Transverse colon (tissue), 3 donors: ENCODE measurements at regions not wholly inside any gene's neighbourhood (a gene's known extent, or its start where the extent isn't known, plus 50 kb on each side); places are given as distances from the start of the nearest gene placed in this dataset.

ENCODE experiments used
- CTCF ChIP-seq, 5 experiments: fragments of 200-600 bp in 3 of 5; fragments of 450-650 bp in 2 of 5; sonication (generic) in 3 of 5; IDR thresholded peaks; 1 replicate in 2 of 5; 2 replicates in 3 of 5; pipeline ENCODE4 v1.5.1; 2016 to 2017; ENCODE audit warnings: antibody characterized with exemption in 5 of 5, inconsistent platforms in 3 of 5, mild to moderate bottlenecking in 2 of 5, moderate library complexity in 1 of 5
- EP300 ChIP-seq: sonication (generic); formaldehyde crosslinking; IDR thresholded peaks from one replicate; pipeline ENCODE4 v1.6.1; 2017; ENCODE audit warnings: antibody characterized with exemption, low read depth
- POLR2A ChIP-seq: fragments of 450-650 bp; IDR thresholded peaks from one replicate; pipeline ENCODE4 v1.6.1; 2016; ENCODE audit warnings: antibody characterized with exemption, mild to moderate bottlenecking, moderate library complexity

- no peak for TF ChIP-seq CTCF (IDR thresholded peaks at IDR 0.05)
- TF ChIP-seq EP300 = no peak
- TF ChIP-seq POLR2A = no peak
Observed at GRCh38 chr12:69019910-69020309, 86.9 kb upstream of the CPM start.
